Activated T-helper 2 cell treated with anti-CD3 and anti-CD28 coated beads, Interferon-gamma antibody, Interleukin-2, Interleukin-4, amounts not matched to agents 10 μg/mL and 5 μg/mL and 100 μg/mL, durations not matched to agents 14 hours and 24 hours and 36 hours (primary cell): ENCODE measurements at regions not wholly inside any gene's neighbourhood (a gene's known extent, or its start where the extent isn't known, plus 50 kb on each side); places are given as distances from the start of the nearest gene placed in this dataset.
"Not testable (repeated sequence)": the region's sequence is repeated elsewhere in the genome, so short reads cannot be mapped to it uniquely, and the experiment has no call there.

Experiments
- DNase-seq: peaks from one replicate; pipeline ENCODE4 v3.0.0; 2021; ENCODE audit warnings: low spot score
- H3K27ac Mint-ChIP-seq: one replicate; pipeline ENCODE4 v1.8.0; 2021; ENCODE audit warnings: mixed read lengths
- H3K27me3 Mint-ChIP-seq: one replicate; pipeline ENCODE4 v1.8.0; 2021; ENCODE audit warnings: low read depth, mixed read lengths
- H3K36me3 Mint-ChIP-seq: one replicate; pipeline ENCODE4 v1.8.0; 2021; ENCODE audit warnings: low read depth, mixed read lengths
- H3K4me1 Mint-ChIP-seq: one replicate; pipeline ENCODE4 v1.8.0; 2021; ENCODE audit warnings: low read depth, mixed read lengths
- H3K4me3 Mint-ChIP-seq: one replicate; pipeline ENCODE4 v1.8.0; 2021; ENCODE audit warnings: low read depth, mild to moderate bottlenecking, moderate library complexity, mixed read lengths
- H3K9me3 Mint-ChIP-seq: one replicate; pipeline ENCODE4 v1.8.0; 2021; ENCODE audit warnings: mixed read lengths
- intact Hi-C: fragments of 100-400 bp; cut with micrococcal nuclease; formaldehyde crosslinking; loops from one replicate; pipeline ENCODE4 v1.15.1; 2023

DNA sequence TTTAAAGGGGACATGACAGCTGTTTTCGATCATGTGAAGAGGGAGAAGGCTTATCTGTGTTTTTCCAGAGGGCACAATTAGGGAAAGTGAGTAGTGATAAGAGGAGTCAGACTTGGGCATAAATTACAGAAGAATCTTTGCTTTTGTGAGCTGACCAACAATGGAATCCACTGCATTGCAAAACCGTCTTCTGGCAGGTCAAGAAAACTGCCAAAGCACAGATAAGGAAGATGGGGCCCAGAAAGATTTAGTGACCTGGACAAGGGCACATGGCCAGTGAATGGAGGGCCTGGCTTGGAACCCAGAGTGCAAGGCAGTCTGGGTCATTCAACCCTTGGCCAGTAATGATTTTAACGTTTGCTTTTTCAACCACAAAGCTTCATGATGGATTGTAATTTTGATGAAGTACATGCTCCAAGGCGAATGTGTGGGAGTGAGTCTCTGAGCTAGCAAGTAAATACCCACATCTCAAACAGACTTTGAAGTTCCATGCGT is 153.2 kb upstream of the MAST4 start:
- intact Hi-C loops = no loop called here
- Mint-ChIP-seq H3K27me3 (peaks cover 3% of the 10 kb centered on the region), H3K4me3 (no peak overlapping the region), H3K27ac (no peak overlapping the region), H3K4me1 (peaks cover 7% of the 10 kb centered on the region), H3K36me3 (no peaks in the 10 kb centered on the region), H3K9me3 (peaks cover 4% of the 10 kb centered on the region)
- no peak for DNase-seq

DNA sequence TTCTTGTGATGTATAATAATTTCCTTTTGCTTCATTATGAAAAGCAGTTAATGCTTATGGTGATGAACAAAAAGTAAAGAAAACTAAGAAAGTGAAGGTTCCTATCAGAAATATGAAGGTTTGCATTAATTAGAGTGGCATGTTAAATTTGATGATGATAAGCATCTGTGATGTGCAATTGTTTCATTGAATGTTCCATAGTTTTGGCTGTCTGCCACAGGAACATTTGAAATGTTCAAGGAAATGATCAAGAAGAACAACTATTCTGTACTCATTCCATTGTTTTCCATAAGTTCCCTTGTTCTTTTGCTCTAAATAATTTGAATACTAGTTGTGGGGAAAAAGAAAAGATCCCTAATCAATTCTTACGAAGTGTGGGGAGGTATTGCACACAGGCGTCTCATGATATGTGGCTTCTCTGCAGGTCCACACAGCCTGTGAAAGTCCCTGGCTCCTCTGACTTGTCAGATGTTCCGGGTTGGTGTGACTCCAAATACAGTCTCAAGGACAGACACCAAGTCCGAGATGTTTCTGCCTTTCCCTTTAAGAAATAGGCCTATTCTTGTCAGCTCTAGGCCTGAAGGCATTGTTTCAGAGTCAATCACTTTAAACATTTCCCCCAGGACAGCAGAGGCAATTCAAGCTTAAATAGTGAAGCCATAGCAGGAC is 152.6 kb upstream of the MAST4 start:
- H3K9me3 Mint-ChIP-seq = peaks cover 5% of the 10 kb centered on the region
- no peaks in the 10 kb centered on the region for H3K36me3 Mint-ChIP-seq
- no peak for DNase-seq
- intact Hi-C loops = no loop called here
- H3K27me3 Mint-ChIP-seq = peaks cover 3% of the 10 kb centered on the region
- peaks cover 7% of the 10 kb centered on the region for H3K4me1 Mint-ChIP-seq
- no peak overlapping the region for H3K27ac Mint-ChIP-seq
- H3K4me3 Mint-ChIP-seq = no peak overlapping the region

GRCh38 chr5:66448070-66448469 is 148.1 kb upstream of the MAST4 start:
- intact Hi-C loops, H3K9me3 Mint-ChIP-seq, H3K4me1 Mint-ChIP-seq, H3K4me3 Mint-ChIP-seq, H3K27me3 Mint-ChIP-seq, H3K36me3 Mint-ChIP-seq, DNase-seq, H3K27ac Mint-ChIP-seq: not testable (repeated sequence)

GRCh38 chr5:66450237-66450636 is 146.0 kb upstream of the MAST4 start:
- no peaks in the 10 kb centered on the region for H3K36me3 Mint-ChIP-seq
- intact Hi-C loops = no loop called here
- DNase-seq = no peak
- no peak overlapping the region for H3K4me3 Mint-ChIP-seq
- no peak overlapping the region for H3K27ac Mint-ChIP-seq
- no peaks in the 10 kb centered on the region for H3K4me1 Mint-ChIP-seq
- H3K9me3 Mint-ChIP-seq = peaks cover 10% of the 10 kb centered on the region
- no peaks in the 10 kb centered on the region for H3K27me3 Mint-ChIP-seq

GRCh38 chr5:66450988-66451387 is 145.2 kb upstream of the MAST4 start:
- Mint-ChIP-seq H3K36me3 (no peaks in the 10 kb centered on the region), H3K27ac (no peak overlapping the region), H3K4me1 (no peaks in the 10 kb centered on the region), H3K4me3 (no peak overlapping the region), H3K27me3 (no peaks in the 10 kb centered on the region), H3K9me3 (peaks cover 10% of the 10 kb centered on the region)
- intact Hi-C loops = no loop called here
- DNase-seq = no peak

DNA sequence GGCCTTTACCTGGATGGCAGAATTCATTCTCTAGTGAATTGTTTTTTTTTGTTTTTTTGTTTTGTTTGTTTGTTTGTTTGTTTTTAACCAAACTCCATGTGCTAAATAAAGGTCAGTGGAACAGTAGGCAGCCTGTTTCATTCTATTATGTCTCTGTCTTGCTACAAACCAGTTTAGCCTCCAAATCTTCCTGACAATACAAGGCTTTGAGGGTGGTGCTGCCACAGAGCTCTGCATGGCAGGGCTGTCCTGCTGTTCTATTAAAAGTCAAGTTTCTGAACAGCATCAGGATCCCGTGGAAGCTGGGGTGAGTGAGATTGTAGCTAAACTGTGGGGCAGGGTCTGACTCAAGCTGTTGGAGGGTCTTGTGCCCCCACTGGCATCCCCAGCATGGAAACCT is 144.1 kb upstream of the MAST4 start:
- Mint-ChIP-seq H3K27ac (no peak overlapping the region), H3K36me3 (no peaks in the 10 kb centered on the region), H3K4me3 (no peak overlapping the region), H3K4me1 (no peaks in the 10 kb centered on the region), H3K27me3 (no peaks in the 10 kb centered on the region), H3K9me3 (peaks cover 9% of the 10 kb centered on the region)
- DNase-seq = no peak
- intact Hi-C loops = no loop called here

DNA sequence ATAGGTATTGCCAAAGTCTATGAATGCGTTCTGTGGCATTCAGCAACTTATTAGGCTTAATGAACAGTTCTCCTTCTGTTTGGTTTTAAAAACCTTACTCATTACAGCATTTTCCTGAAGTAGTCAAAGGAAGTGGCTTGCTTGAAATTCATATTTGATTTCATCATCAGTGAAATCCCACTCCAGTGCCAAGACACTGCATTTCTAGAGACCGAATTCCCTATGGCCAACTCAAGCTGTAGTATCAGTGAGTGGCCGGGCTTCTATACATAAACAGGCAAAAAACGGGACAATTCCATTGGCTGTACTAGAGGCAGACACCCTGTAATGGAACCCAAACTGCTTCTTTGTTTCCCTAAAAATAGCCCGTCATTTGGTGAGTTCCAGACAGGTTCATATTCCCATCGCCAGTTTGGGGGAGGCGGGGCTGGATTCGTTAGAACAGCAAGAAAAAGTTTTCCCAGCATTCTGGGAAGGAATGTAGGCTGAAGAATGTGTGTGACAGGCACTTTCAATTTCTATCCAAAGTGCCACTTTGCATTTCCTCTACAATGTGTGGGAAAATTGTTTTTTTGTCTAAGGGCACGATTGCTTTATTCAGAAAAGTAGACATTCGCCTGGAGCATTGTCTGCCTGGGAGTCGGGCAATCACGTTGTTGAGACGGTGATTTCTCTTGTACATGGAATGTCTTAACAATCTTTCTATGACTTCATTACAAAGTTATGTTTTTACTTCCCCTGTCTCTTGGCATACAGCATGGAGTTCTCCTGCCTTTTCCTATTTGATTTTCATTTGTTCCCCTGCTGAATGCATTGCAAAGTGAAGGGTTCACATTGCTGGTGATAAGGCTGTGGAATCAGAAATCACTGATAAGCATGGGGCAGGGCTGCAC is 141.8 kb upstream of the MAST4 start:
- Mint-ChIP-seq H3K27me3 (no peaks in the 10 kb centered on the region), H3K4me3 (no peak overlapping the region), H3K27ac (no peak overlapping the region), H3K4me1 (no peaks in the 10 kb centered on the region), H3K36me3 (no peaks in the 10 kb centered on the region), H3K9me3 (no peaks in the 10 kb centered on the region)
- DNase-seq = no peak
- intact Hi-C loops = no loop called here

- no peaks in the 10 kb centered on the region for H3K4me1 Mint-ChIP-seq
- no peak overlapping the region for H3K4me3 Mint-ChIP-seq
- H3K36me3 Mint-ChIP-seq = no peaks in the 10 kb centered on the region
- no peak overlapping the region for H3K27ac Mint-ChIP-seq
- intact Hi-C loops = no loop called here
- H3K9me3 Mint-ChIP-seq = peaks cover 3% of the 10 kb centered on the region
- peaks cover 2% of the 10 kb centered on the region for H3K27me3 Mint-ChIP-seq
- DNase-seq = no peak
These were observed 136.5 kb upstream of the MAST4 start for GRCh38 chr5:66459728-66460127.

DNA sequence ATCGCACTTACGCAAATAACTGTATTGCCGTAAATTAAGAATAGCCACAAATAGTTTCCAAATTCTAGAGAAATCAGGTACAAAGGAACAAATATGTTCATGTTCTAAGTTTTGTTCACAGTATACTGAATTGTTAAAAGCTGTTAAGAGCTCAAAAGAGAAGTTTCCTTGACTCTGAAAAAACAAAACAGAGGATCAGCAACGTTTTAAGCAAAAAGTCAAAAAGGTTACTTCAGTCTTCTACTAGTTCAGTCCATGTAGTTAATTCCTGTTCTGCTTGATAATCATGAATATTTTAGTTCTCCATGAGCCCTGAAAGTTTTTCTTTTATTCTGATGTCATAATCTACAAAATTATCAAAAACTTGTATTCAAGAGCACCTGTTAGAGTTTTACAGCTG is 128.6 kb upstream of the MAST4 start:
- Mint-ChIP-seq H3K27ac (no peak overlapping the region), H3K36me3 (no peaks in the 10 kb centered on the region), H3K9me3 (peaks cover 13% of the 10 kb centered on the region), H3K4me1 (no peaks in the 10 kb centered on the region), H3K27me3 (no peaks in the 10 kb centered on the region), H3K4me3 (no peak overlapping the region)
- intact Hi-C loops = no loop called here
- DNase-seq = no peak

- intact Hi-C loops = no loop called here
- no peak overlapping the region for H3K27ac Mint-ChIP-seq
- DNase-seq = no peak
- H3K9me3 Mint-ChIP-seq = peaks cover 12% of the 10 kb centered on the region
- H3K36me3 Mint-ChIP-seq = no peaks in the 10 kb centered on the region
- peaks cover 2% of the 10 kb centered on the region for H3K27me3 Mint-ChIP-seq
- H3K4me3 Mint-ChIP-seq = no peak overlapping the region
- H3K4me1 Mint-ChIP-seq = no peaks in the 10 kb centered on the region
These were observed 126.5 kb upstream of the MAST4 start for GRCh38 chr5:66469684-66470083.

GRCh38 chr5:66472010-66472409 is 124.2 kb upstream of the MAST4 start:
- no peaks in the 10 kb centered on the region for H3K4me1 Mint-ChIP-seq
- peaks cover 2% of the 10 kb centered on the region for H3K27me3 Mint-ChIP-seq
- H3K27ac Mint-ChIP-seq = no peak overlapping the region
- intact Hi-C loops = no loop called here
- H3K4me3 Mint-ChIP-seq = no peak overlapping the region
- no peak for DNase-seq
- no peaks in the 10 kb centered on the region for H3K36me3 Mint-ChIP-seq
- H3K9me3 Mint-ChIP-seq = peaks cover 9% of the 10 kb centered on the region

GRCh38 chr5:66475731-66476130 is 120.5 kb upstream of the MAST4 start:
- DNase-seq = no peak
- Mint-ChIP-seq H3K4me3 (no peak overlapping the region), H3K4me1 (no peaks in the 10 kb centered on the region), H3K27me3 (peaks cover 2% of the 10 kb centered on the region), H3K9me3 (no peaks in the 10 kb centered on the region), H3K36me3 (no peaks in the 10 kb centered on the region), H3K27ac (no peak overlapping the region)
- intact Hi-C loops = no loop called here

DNA sequence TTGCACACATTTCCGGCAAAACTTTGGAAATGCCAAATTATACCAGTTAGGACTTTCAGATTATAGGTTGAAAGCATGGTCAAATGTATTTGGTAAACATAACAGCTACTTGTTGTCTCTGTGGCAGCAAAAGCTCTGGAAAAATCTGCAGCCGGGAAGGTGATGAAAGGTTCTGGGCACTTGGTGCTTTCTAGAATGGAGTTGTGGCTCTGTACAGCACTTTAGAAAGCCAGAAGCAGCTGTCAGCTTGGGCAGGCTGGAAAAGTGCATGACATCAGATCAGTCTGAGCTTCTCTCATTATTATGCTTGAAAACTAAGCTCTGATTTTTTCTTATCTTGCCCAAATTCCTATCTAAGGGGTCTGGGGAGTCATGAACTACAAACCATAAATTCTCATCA is 118.6 kb upstream of the MAST4 start:
- intact Hi-C loops = no loop called here
- H3K27me3 Mint-ChIP-seq = peaks cover 2% of the 10 kb centered on the region
- no peaks in the 10 kb centered on the region for H3K4me1 Mint-ChIP-seq
- DNase-seq = no peak
- no peak overlapping the region for H3K4me3 Mint-ChIP-seq
- no peak overlapping the region for H3K27ac Mint-ChIP-seq
- H3K36me3 Mint-ChIP-seq = no peaks in the 10 kb centered on the region
- H3K9me3 Mint-ChIP-seq = peaks cover 5% of the 10 kb centered on the region
